ENCODE measurements at regions not wholly inside any gene's neighbourhood (a gene's known extent, or its start where the extent isn't known, plus 50 kb on each side); places are given as distances from the start of the nearest gene placed in this dataset.

GRCh38 chr6:82568290-82568993 lies 204.8 kb downstream of the TPBG start:
- Mint-ChIP-seq H3K4me3 (ENCODE audit: unreplicated experiment) (no peak overlapping the region), H3K27me3 (ENCODE audit: unreplicated experiment) (peaks cover 7% of the 10 kb centered on the region), H3K36me3 (ENCODE audit: unreplicated experiment) (no peaks in the 10 kb centered on the region), H3K9me3 (ENCODE audit: unreplicated experiment) (no peaks in the 10 kb centered on the region), H3K27ac (ENCODE audit: unreplicated experiment) (no peak overlapping the region), H3K4me1 (ENCODE audit: unreplicated experiment) (peaks cover 47% of the 10 kb centered on the region)
- no peak for DNase-seq (ENCODE audit: extremely low spot score, unreplicated experiment)
- TF ChIP-seq CTCF (IDR thresholded peaks at IDR 0.05), result no peak

GRCh38 chr6:82569022-82569421 lies 205.4 kb downstream of the TPBG start:
- Mint-ChIP-seq H3K27me3 (ENCODE audit: unreplicated experiment) (peaks cover 7% of the 10 kb centered on the region), H3K4me3 (ENCODE audit: unreplicated experiment) (no peak overlapping the region), H3K4me1 (ENCODE audit: unreplicated experiment) (peaks cover 47% of the 10 kb centered on the region), H3K9me3 (ENCODE audit: unreplicated experiment) (peaks cover 3% of the 10 kb centered on the region), H3K27ac (ENCODE audit: unreplicated experiment) (no peak overlapping the region), H3K36me3 (ENCODE audit: unreplicated experiment) (peaks cover 2% of the 10 kb centered on the region)
- TF ChIP-seq CTCF (IDR thresholded peaks at IDR 0.05), result no peak
- no peak for DNase-seq (ENCODE audit: extremely low spot score, unreplicated experiment)

GRCh38 chr6:82570083-82570482 lies 206.5 kb downstream of the TPBG start:
- H3K27ac Mint-ChIP-seq (ENCODE audit: unreplicated experiment), result peak overlapping the region; percentile 53
- peaks cover 47% of the 10 kb centered on the region for H3K4me1 Mint-ChIP-seq (ENCODE audit: unreplicated experiment)
- H3K9me3 Mint-ChIP-seq (ENCODE audit: unreplicated experiment), result peaks cover 3% of the 10 kb centered on the region
- peaks cover 2% of the 10 kb centered on the region for H3K36me3 Mint-ChIP-seq (ENCODE audit: unreplicated experiment)
- TF ChIP-seq CTCF (IDR thresholded peaks at IDR 0.05), result no peak
- no peak overlapping the region for H3K4me3 Mint-ChIP-seq (ENCODE audit: unreplicated experiment)
- peaks cover 7% of the 10 kb centered on the region for H3K27me3 Mint-ChIP-seq (ENCODE audit: unreplicated experiment)
- no peak for DNase-seq (ENCODE audit: extremely low spot score, unreplicated experiment)

GRCh38 chr6:82571455-82571854 lies 207.8 kb downstream of the TPBG start:
- Mint-ChIP-seq H3K4me3 (ENCODE audit: unreplicated experiment) (no peak overlapping the region), H3K27ac (ENCODE audit: unreplicated experiment) (no peak overlapping the region), H3K27me3 (ENCODE audit: unreplicated experiment) (peaks cover 4% of the 10 kb centered on the region), H3K4me1 (ENCODE audit: unreplicated experiment) (peaks cover 47% of the 10 kb centered on the region), H3K36me3 (ENCODE audit: unreplicated experiment) (peaks cover 6% of the 10 kb centered on the region), H3K9me3 (ENCODE audit: unreplicated experiment) (peaks cover 12% of the 10 kb centered on the region)
- DNase-seq (ENCODE audit: extremely low spot score, unreplicated experiment), result no peak
- no peak for TF ChIP-seq CTCF (IDR thresholded peaks at IDR 0.05)

GRCh38 chr6:82573254-82573972 lies 209.8 kb downstream of the TPBG start:
- no peak overlapping the region for H3K4me3 Mint-ChIP-seq (ENCODE audit: unreplicated experiment)
- H3K27me3 Mint-ChIP-seq (ENCODE audit: unreplicated experiment), result peaks cover 2% of the 10 kb centered on the region
- DNase-seq (ENCODE audit: extremely low spot score, unreplicated experiment), result no peak

More at GRCh38 chr6:82573254-82573972, 209.8 kb downstream of the TPBG start:
- TF ChIP-seq CTCF (IDR thresholded peaks at IDR 0.05), result no peak
- Mint-ChIP-seq H3K4me1 (ENCODE audit: unreplicated experiment) (peaks cover 39% of the 10 kb centered on the region), H3K36me3 (ENCODE audit: unreplicated experiment) (peaks cover 6% of the 10 kb centered on the region), H3K27ac (ENCODE audit: unreplicated experiment) (no peak overlapping the region), H3K9me3 (ENCODE audit: unreplicated experiment) (peaks cover 16% of the 10 kb centered on the region)
